BJ (cell line): ENCODE measurements at regions not wholly inside any gene's neighbourhood (a gene's known extent, or its start where the extent isn't known, plus 50 kb on each side); places are given as distances from the start of the nearest gene placed in this dataset.
A peak's percentile ranks its signal among the peaks of the same experiment; 100 is the strongest.
"Not testable (repeated sequence)": the region's sequence is repeated elsewhere in the genome, so short reads cannot be mapped to it uniquely, and the experiment has no call there.

Experiments used
- CTCF ChIA-PET: fragments of 350-600 bp; formaldehyde crosslinking; extraction: SDS; loops from one replicate; lab custom pipeline; 2021; ENCODE audit warnings: antibody characterized with exemption, inconsistent platforms; lab: Yijun Ruan, JAX
- POLR2A ChIA-PET: fragments of 300-600 bp; sonication (Branson Sonifier 250); formaldehyde crosslinking; extraction: SDS; loops from one replicate; lab custom pipeline; 2021; ENCODE audit warnings: antibody characterized with exemption; lab: Charles Lee
- DNase-seq: peaks from one replicate; pipeline ENCODE4 v3.0.0-alpha.2; 2011; ENCODE audit warnings: low read depth
- H3K27me3 ChIP-seq: 2 replicates; pipeline ENCODE4 v1.6.0; 2011; ENCODE audit warnings: low read length; ENCODE audit not compliant: control insufficient read depth, insufficient read depth
- H3K36me3 ChIP-seq: 2 replicates; pipeline ENCODE4 v1.5.1; 2011; ENCODE audit warnings: low read length; ENCODE audit not compliant: control insufficient read depth, insufficient read depth
- H3K4me3 ChIP-seq: 2 replicates; pipeline ENCODE4 v1.5.1; 2011; ENCODE audit warnings: low read depth, mild to moderate bottlenecking, control low read depth, low read length
- TF ChIP-seq, protein P1 (sequence below): IDR thresholded peaks from 2 replicates; pipeline ENCODE4 v1.5.1; 2011; ENCODE audit warnings: low read depth, mild to moderate bottlenecking, control low read depth, inconsistent platforms, low read length, moderate library complexity; ENCODE audit not compliant: insufficient read depth

DNA sequence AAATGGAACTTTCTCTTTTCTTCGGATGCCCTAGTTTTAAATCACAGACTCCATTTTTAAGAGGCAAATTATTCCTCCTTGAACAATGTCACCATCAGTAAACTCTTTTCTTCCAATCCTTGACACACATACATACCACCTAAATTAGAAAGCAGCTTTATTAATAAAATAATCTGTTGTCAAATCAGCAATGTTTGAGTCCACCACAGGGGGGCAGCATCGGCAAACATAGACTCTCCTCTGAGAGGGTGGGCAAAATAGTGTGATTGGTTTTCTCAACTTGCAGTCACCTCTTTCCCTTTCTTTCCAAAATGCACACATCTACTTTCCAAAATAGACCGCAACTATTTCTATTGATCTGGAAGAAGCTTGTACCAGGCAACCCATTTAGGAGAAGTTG is 438.4 kb upstream of the OR4E1 start:
- ChIA-PET CTCF (no interaction called here), POLR2A (no interaction called here)
- H3K27me3 ChIP-seq, result no peaks in the 10 kb centered on the region
- no peak overlapping the region for H3K4me3 ChIP-seq
- DNase-seq, result no peak
- TF ChIP-seq, protein P1, sequence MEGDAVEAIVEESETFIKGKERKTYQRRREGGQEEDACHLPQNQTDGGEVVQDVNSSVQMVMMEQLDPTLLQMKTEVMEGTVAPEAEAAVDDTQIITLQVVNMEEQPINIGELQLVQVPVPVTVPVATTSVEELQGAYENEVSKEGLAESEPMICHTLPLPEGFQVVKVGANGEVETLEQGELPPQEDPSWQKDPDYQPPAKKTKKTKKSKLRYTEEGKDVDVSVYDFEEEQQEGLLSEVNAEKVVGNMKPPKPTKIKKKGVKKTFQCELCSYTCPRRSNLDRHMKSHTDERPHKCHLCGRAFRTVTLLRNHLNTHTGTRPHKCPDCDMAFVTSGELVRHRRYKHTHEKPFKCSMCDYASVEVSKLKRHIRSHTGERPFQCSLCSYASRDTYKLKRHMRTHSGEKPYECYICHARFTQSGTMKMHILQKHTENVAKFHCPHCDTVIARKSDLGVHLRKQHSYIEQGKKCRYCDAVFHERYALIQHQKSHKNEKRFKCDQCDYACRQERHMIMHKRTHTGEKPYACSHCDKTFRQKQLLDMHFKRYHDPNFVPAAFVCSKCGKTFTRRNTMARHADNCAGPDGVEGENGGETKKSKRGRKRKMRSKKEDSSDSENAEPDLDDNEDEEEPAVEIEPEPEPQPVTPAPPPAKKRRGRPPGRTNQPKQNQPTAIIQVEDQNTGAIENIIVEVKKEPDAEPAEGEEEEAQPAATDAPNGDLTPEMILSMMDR, result peak; percentile 27; the same call in 1 of the 2 replicates
- H3K36me3 ChIP-seq, result no peaks in the 10 kb centered on the region

DNA sequence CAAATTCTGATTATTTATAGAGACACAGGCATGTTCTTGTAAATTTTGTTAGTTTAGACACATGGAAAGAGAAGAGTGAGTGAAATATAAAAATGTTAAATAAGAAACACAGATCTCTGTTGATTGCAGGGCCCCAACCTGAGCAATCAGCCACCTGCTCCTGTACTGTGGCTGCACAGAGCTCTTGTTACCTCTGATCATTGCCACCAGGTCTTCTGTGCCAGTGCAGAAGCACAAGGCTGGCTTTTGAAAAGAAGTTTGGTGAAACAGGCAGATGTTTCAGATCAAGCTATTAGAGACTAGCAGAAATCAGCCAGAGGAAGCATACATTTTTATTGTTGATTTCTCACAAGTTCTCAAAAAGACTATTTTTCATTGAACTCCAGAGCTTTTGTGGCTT is 434.1 kb upstream of the OR4E1 start:
- H3K4me3 ChIP-seq, result no peak overlapping the region
- no peaks in the 10 kb centered on the region for H3K36me3 ChIP-seq
- POLR2A ChIA-PET, result no interaction called here
- CTCF ChIA-PET, result interaction anchor here (1.0 to 1.2 kb wide), 2 partner anchors 13 to 129 kb away, joined by 3 read pairs; no protein-coding TSS in a partner anchor
- no peaks in the 10 kb centered on the region for H3K27me3 ChIP-seq
- TF ChIP-seq, protein P1, result no peak
- DNase-seq, result no peak

DNA sequence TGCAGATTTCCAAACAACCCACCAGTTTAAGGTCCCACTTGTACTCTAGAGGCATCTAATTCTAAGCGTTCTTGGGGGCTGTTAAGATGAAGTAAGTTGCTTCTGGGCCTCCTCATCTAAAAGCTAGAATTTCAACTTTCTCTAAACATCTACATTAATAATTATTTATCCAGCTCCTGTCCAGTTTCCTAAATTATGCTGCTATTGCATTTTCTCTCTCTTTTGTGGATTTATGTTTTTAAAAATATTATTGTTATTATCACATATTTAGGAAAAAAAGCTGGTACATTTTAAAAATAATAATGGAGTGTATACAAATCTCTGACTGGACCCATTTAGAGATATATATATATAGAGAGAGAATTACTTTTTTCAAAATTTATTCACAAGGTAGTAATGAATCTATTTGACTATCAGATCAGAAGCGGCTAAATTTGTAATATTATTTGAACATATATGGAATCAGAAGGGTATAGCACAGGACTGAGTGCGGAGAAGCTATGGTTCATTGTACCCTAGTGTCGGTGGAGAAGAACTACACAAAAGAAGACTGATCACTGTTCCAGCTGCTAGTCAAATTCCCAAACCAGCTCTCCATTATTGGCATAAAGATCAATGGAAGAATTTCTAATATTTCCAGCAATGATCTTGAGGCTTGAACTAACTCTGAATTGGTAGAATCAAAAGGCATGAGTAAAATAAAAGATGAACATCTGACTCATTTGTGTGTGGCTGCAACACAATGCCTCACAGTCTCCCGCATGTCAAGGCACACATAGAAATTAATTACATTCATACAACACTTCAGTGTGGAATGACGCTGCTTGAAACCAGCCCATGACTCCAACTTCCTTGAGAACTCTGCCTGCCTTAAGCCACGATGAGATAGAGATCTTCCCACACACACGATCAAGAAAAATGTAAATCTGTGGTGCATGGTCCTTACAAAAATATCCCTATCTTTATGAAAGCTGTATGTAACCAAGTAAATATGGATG is 433.4 kb upstream of the OR4E1 start:
- H3K36me3 ChIP-seq, result no peaks in the 10 kb centered on the region
- ChIA-PET POLR2A (no interaction called here), CTCF (interaction anchor here (1.0 kb wide), 1 partner anchor 129 kb away, joined by 3 read pairs; no protein-coding TSS in a partner anchor)
- TF ChIP-seq, protein P1, result no peak
- no peak overlapping the region for H3K4me3 ChIP-seq
- no peak for DNase-seq
- H3K27me3 ChIP-seq, result no peaks in the 10 kb centered on the region

DNA sequence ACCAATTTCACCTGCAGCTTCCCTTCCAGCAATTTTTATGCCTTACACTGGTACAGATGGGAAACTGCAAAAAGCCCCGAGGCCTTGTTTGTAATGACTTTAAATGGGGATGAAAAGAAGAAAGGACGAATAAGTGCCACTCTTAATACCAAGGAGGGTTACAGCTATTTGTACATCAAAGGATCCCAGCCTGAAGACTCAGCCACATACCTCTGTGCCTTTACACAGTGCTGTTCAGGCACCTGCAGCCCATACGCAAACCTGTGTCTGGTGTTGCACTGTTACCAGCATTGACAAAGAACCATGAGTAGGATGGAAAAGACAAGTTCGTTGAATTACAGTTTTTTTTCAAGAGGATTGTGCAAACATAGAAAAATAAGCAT is 432.0 kb upstream of the OR4E1 start:
- Histone ChIP-seq H3K36me3 (no peaks in the 10 kb centered on the region), H3K27me3 (no peaks in the 10 kb centered on the region), H3K4me3 (no peak overlapping the region)
- ChIA-PET POLR2A (no interaction called here), CTCF (interaction anchor here (0.6 kb wide), 1 partner anchor 37 kb away, joined by 3 read pairs; no protein-coding TSS in a partner anchor)
- TF ChIP-seq, protein P1, result no peak
- no peak for DNase-seq

DNA sequence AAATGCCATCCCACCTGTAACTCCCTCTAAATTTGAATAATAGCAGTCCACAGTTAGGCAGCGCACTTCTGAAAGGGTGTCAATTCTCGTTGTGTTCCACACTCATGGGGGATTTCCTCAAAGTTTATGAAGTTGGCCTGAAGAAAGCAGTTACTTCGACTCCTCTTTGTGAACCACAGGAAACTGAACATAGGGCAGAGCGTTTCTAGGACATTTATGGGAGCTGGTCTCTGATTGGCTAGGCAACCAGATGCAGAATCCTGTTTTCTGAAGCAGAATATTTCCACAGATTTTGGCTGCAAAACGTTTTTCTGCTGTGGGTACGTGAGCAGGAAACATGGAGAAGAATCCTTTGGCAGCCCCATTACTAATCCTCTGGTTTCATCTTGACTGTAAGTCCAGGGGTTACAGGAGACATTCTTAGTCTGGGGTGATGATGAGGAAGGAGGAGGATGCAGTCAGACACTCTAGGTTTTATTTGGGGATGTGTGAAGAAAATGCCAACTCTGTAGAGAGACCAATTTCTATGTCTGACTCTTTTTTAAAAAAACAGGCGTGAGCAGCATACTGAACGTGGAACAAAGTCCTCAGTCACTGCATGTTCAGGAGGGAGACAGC is 431.5 kb upstream of the OR4E1 start:
- no peak for DNase-seq
- Histone ChIP-seq H3K4me3 (no peak overlapping the region), H3K27me3 (no peaks in the 10 kb centered on the region), H3K36me3 (no peaks in the 10 kb centered on the region)
- ChIA-PET POLR2A (no interaction called here), CTCF (interaction anchor here (0.6 to 0.8 kb wide), 2 partner anchors 18 to 36 kb away, joined by 3 to 4 read pairs; no protein-coding TSS in a partner anchor)
- TF ChIP-seq, protein P1, result no peak

DNA sequence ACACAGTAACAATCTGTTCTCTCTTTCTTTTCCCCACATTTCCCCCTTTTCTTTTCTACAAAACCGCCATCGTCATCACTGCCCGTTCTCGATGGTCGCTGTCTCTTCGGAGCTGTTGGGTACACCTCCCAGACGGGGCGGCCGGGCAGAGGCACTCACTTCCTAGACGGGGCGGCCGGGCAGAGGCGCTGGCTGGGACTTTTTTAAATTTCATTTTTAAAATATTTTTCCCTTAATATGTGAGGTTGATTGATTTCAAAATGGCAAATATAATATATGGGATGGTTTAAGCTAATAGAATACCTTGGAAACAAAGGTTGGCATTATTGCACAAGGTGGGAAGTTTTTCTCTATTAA is 427.1 kb upstream of the OR4E1 start:
- DNase-seq, result not testable (repeated sequence)

More for the DNA sequence above, 427.1 kb upstream of the OR4E1 start:
- H3K27me3 ChIP-seq, H3K36me3 ChIP-seq, H3K4me3 ChIP-seq, POLR2A ChIA-PET: not testable (repeated sequence)
- CTCF ChIA-PET, result interaction anchor here (0.6 kb wide), 1 partner anchor 55 kb away, joined by 3 read pairs; no protein-coding TSS in a partner anchor
